ENCODE measurements at regions not wholly inside any gene's neighbourhood (a gene's known extent, or its start where the extent isn't known, plus 50 kb on each side); places are given as distances from the start of the nearest gene placed in this dataset.

GRCh38 chr1:198105185-198105584 is 51.6 kb upstream of the NEK7 start:
- intact Hi-C loops (cut with micrococcal nuclease), result no loop called here

- intact Hi-C loops (cut with micrococcal nuclease), result no loop called here
These were observed 50.8 kb upstream of the NEK7 start for GRCh38 chr1:198106011-198106410.
